Stomach (tissue), 8 donors: ENCODE measurements at regions not wholly inside any gene's neighbourhood (a gene's known extent, or its start where the extent isn't known, plus 50 kb on each side); places are given as distances from the start of the nearest gene placed in this dataset.
A peak's percentile ranks its signal among the peaks of the same experiment; 100 is the strongest.

Experiments used
- DNase-seq, 2 donors: peaks; one replicate each; pipeline versions ENCODE4 v3.0.0 to v3.0.0-alpha.2; 2013 to 2019
- H3K27ac ChIP-seq, 5 donors: fragments of 200-600 bp in 4 of 5; sonication (generic) in 4 of 5; one replicate each; pipeline ENCODE4 v1.5.1; 2013 to 2019; ENCODE audit warnings: mild to moderate bottlenecking in 1 of 5, moderate library complexity in 1 of 5
- H3K27me3 ChIP-seq, 3 donors: fragments of 200-600 bp; sonication (generic); one replicate each; pipeline ENCODE4 v1.5.1; 2017 to 2019; ENCODE audit warnings: mixed run types in 1 of 3
- H3K36me3 ChIP-seq, 4 donors: fragments of 200-600 bp; sonication (generic); 1 replicate in 3 of 4; 2 replicates in 1 of 4; pipeline ENCODE4 v1.5.1; 2016 to 2019
- H3K4me1 ChIP-seq, 4 donors: fragments of 200-600 bp; sonication (generic); one replicate each; pipeline ENCODE4 v1.5.1; 2016 to 2019
- H3K4me3 ChIP-seq, 4 donors: fragments of 200-600 bp; sonication (generic) in 3 of 4; one replicate each; pipeline ENCODE4 v1.5.1; 2016 to 2019; ENCODE audit warnings: mild to moderate bottlenecking in 1 of 4
- H3K9me3 ChIP-seq, 4 donors: fragments of 200-600 bp; sonication (generic); one replicate each; pipeline ENCODE4 v1.5.1; 2016 to 2019
- CTCF ChIP-seq, 7 experiments: fragments of 450-650 bp in 4 of 7; fragments of 200-600 bp in 3 of 7; sonication (generic) in 3 of 7; IDR thresholded peaks; one replicate each; pipeline ENCODE4 v1.5.1; 2016 to 2019; ENCODE audit warnings: antibody characterized with exemption in 7 of 7, control low read depth in 2 of 7, mild to moderate bottlenecking in 1 of 7
- EP300 ChIP-seq: sonication (generic); formaldehyde crosslinking; IDR thresholded peaks from one replicate; pipeline ENCODE4 v1.6.1; 2017; ENCODE audit warnings: antibody characterized with exemption
- POLR2A ChIP-seq, 4 donors: fragments of 450-650 bp; IDR thresholded peaks; one replicate each; pipeline ENCODE4 v1.6.1; 2016; ENCODE audit warnings: antibody characterized with exemption in 4 of 4, control low read depth in 2 of 4, mild to moderate bottlenecking in 1 of 4, moderate library complexity in 1 of 4
- POLR2AphosphoS5 ChIP-seq, 3 donors: sonication (generic); formaldehyde crosslinking; IDR thresholded peaks; one replicate each; pipeline ENCODE4 v1.6.1; 2016; ENCODE audit warnings: antibody characterized with exemption in 3 of 3
- WGBS, 5 donors: extraction: QIAGEN DNeasy Blood & Tissue Kit in 3 of 5; methylation state at CpG; one replicate each; pipeline versions ENCODE4 v1.1.5 to v1.1.7; 2013 to 2018; 5-methylcytosine and 5-hydroxymethylcytosine counted together
- intact Hi-C: fragments of 100-400 bp; cut with DNase I; formaldehyde crosslinking; loops from one replicate; pipeline ENCODE4 v1.15.1; 2023; ENCODE audit warnings: low total_unique reads
- donor health status: healthy with polysubstance abuse.
- donor health status: Bipolar disorder and iron deficiency.
- donor health status: healthy.

GRCh38 chr20:11676630-11677287, 240.9 kb upstream of the BTBD3 start:
- H3K4me3 ChIP-seq: no peak overlapping the region
- no peaks in the 10 kb centered on the region for H3K9me3 ChIP-seq
- DNase-seq: peak in 1 of 2 donors; percentile 66
- H3K27ac ChIP-seq: no peak overlapping the region
- intact Hi-C loops: no loop called here
- peak in 5 of 7 experiments; percentile 59 to 80 (median 69) for TF ChIP-seq CTCF (IDR thresholded peaks at IDR 0.05)
- no peak for TF ChIP-seq EP300
- WGBS, 5 donors: 62 to 81% (median 73%) methylated on average over 2 of the region's 2 CpGs
- no peaks in the 10 kb centered on the region for H3K27me3 ChIP-seq
- peaks cover 0 to 12% (median 4%) of the 10 kb centered on the region in 4 donors for H3K4me1 ChIP-seq
- H3K36me3 ChIP-seq: no peaks in the 10 kb centered on the region

GRCh38 chr20:11677428-11677827, 240.3 kb upstream of the BTBD3 start:
- Histone ChIP-seq H3K36me3 (no peaks in the 10 kb centered on the region), H3K9me3 (no peaks in the 10 kb centered on the region), H3K27me3 (no peaks in the 10 kb centered on the region), H3K27ac (no peak overlapping the region), H3K4me3 (no peak overlapping the region), H3K4me1 (peaks cover 0 to 12% (median 4%) of the 10 kb centered on the region in 4 donors)
- intact Hi-C loops: no loop called here
- TF ChIP-seq CTCF (IDR thresholded peaks at IDR 0.05) (no peak), EP300 (no peak), POLR2AphosphoS5 (IDR thresholded peaks at IDR 0.05) (no peak), POLR2A (IDR thresholded peaks at IDR 0.05) (no peak)
- 92 to 97% (median 93%) methylated on average over 3 of the region's 3 CpGs for WGBS, 5 donors
- DNase-seq: no peak

- 89 to 95% (median 90%) methylated on average over 3 of the region's 3 CpGs for whole genome bisulfite sequencing, 5 donors
- H3K9me3 ChIP-seq: no peaks in the 10 kb centered on the region
- intact Hi-C loops: no loop called here
- H3K36me3 ChIP-seq: no peaks in the 10 kb centered on the region
- peaks cover 0 to 12% (median 4%) of the 10 kb centered on the region in 4 donors for H3K4me1 ChIP-seq
- no peak for DNase-seq
- H3K27ac ChIP-seq: no peak overlapping the region
- TF ChIP-seq POLR2AphosphoS5 (IDR thresholded peaks at IDR 0.05) (no peak), EP300 (no peak), POLR2A (IDR thresholded peaks at IDR 0.05) (no peak), CTCF (IDR thresholded peaks at IDR 0.05) (no peak)
- H3K4me3 ChIP-seq: no peak overlapping the region
- no peaks in the 10 kb centered on the region for H3K27me3 ChIP-seq
Measured at GRCh38 chr20:11677836-11678235, 239.9 kb upstream of the BTBD3 start.

GRCh38 chr20:11682285-11682684, 235.4 kb upstream of the BTBD3 start:
- peaks cover 9 to 11% (median 10%) of the 10 kb centered on the region in 4 donors for H3K4me1 ChIP-seq
- no peak overlapping the region for H3K27ac ChIP-seq
- H3K4me3 ChIP-seq: no peak overlapping the region
- DNase-seq: no peak
- intact Hi-C loops: loop anchor here (10.0 kb wide), 1 partner anchor 533 kb away; no protein-coding TSS in a partner anchor
- H3K36me3 ChIP-seq: no peaks in the 10 kb centered on the region
- 22 to 45% (median 40%) methylated on average over 3 of the region's 3 CpGs for WGBS, 5 donors
- TF ChIP-seq CTCF (IDR thresholded peaks at IDR 0.05) (no peak), EP300 (no peak), POLR2A (IDR thresholded peaks at IDR 0.05) (no peak), POLR2AphosphoS5 (IDR thresholded peaks at IDR 0.05) (no peak)
- H3K27me3 ChIP-seq: peaks cover 0 to 4% (median 0%) of the 10 kb centered on the region in 3 donors
- H3K9me3 ChIP-seq: no peaks in the 10 kb centered on the region
